ENCODE measurements at regions not wholly inside any gene's neighbourhood (a gene's known extent, or its start where the extent isn't known, plus 50 kb on each side); places are given as distances from the start of the nearest gene placed in this dataset.

- no peak for TF ChIP-seq CTCF (IDR thresholded peaks at IDR 0.05)
- no peak overlapping the region for H3K27ac ChIP-seq
Observed at GRCh38 chr16:72397876-72398275, 225.9 kb upstream of the PMFBP1 start.

GRCh38 chr16:72394526-72394925 is 222.6 kb upstream of the PMFBP1 start:
- no peak for DNase-seq
- Histone ChIP-seq H3K27me3 (no peaks in the 10 kb centered on the region), H3K36me3 (no peaks in the 10 kb centered on the region), H3K9me3 (peaks cover 0 to 6% (median 0%) of the 10 kb centered on the region in 3 donors), H3K27ac (no peak overlapping the region), H3K4me3 (no peak overlapping the region), H3K4me1 (no peaks in the 10 kb centered on the region)
- intact Hi-C loops (cut with DNase I; ENCODE audit: low total_unique reads) = no loop called here
- TF ChIP-seq CTCF (IDR thresholded peaks at IDR 0.05) = no peak

More at GRCh38 chr16:72397876-72398275, 225.9 kb upstream of the PMFBP1 start:
- intact Hi-C loops (cut with DNase I; ENCODE audit: low total_unique reads) = no loop called here
- no peaks in the 10 kb centered on the region for H3K36me3 ChIP-seq
- DNase-seq = no peak
- no peaks in the 10 kb centered on the region for H3K27me3 ChIP-seq
- no peaks in the 10 kb centered on the region for H3K4me1 ChIP-seq
- H3K9me3 ChIP-seq = peaks cover 0 to 6% (median 0%) of the 10 kb centered on the region in 3 donors
- no peak overlapping the region for H3K4me3 ChIP-seq

- no peaks in the 10 kb centered on the region for H3K4me1 ChIP-seq
- H3K9me3 ChIP-seq = peaks cover 0 to 8% (median 6%) of the 10 kb centered on the region in 3 donors
- intact Hi-C loops (cut with DNase I; ENCODE audit: low total_unique reads) = no loop called here
- TF ChIP-seq CTCF (IDR thresholded peaks at IDR 0.05) = no peak
- no peaks in the 10 kb centered on the region for H3K27me3 ChIP-seq
- H3K27ac ChIP-seq = no peak overlapping the region
- no peak overlapping the region for H3K4me3 ChIP-seq
- H3K36me3 ChIP-seq = no peaks in the 10 kb centered on the region
- DNase-seq = no peak
Observed at GRCh38 chr16:72389791-72390190, 217.8 kb upstream of the PMFBP1 start.

GRCh38 chr16:72388007-72388406 is 216.1 kb upstream of the PMFBP1 start:
- H3K27ac ChIP-seq = no peak overlapping the region
- no peak overlapping the region for H3K4me3 ChIP-seq
- no peaks in the 10 kb centered on the region for H3K27me3 ChIP-seq
- H3K4me1 ChIP-seq = no peaks in the 10 kb centered on the region
- peaks cover 0 to 8% (median 0%) of the 10 kb centered on the region in 3 donors for H3K9me3 ChIP-seq
- DNase-seq = no peak
- no peak for TF ChIP-seq CTCF (IDR thresholded peaks at IDR 0.05)
- H3K36me3 ChIP-seq = no peaks in the 10 kb centered on the region
- intact Hi-C loops (cut with DNase I; ENCODE audit: low total_unique reads) = no loop called here

GRCh38 chr16:72384651-72385050 is 212.7 kb upstream of the PMFBP1 start:
- DNase-seq = no peak
- H3K27ac ChIP-seq = no peak overlapping the region
- no peak for TF ChIP-seq CTCF (IDR thresholded peaks at IDR 0.05)
- H3K27me3 ChIP-seq = no peaks in the 10 kb centered on the region
- peaks cover 0 to 12% (median 0%) of the 10 kb centered on the region in 3 donors for H3K9me3 ChIP-seq
- intact Hi-C loops (cut with DNase I; ENCODE audit: low total_unique reads) = no loop called here
- H3K36me3 ChIP-seq = no peaks in the 10 kb centered on the region
- H3K4me1 ChIP-seq = no peaks in the 10 kb centered on the region
- H3K4me3 ChIP-seq = no peak overlapping the region

GRCh38 chr16:72380283-72380682 is 208.3 kb upstream of the PMFBP1 start:
- no peaks in the 10 kb centered on the region for H3K36me3 ChIP-seq
- intact Hi-C loops (cut with DNase I; ENCODE audit: low total_unique reads) = no loop called here
- DNase-seq = no peak
- no peaks in the 10 kb centered on the region for H3K4me1 ChIP-seq
- no peak for TF ChIP-seq CTCF (IDR thresholded peaks at IDR 0.05)
- peaks cover 0 to 4% (median 0%) of the 10 kb centered on the region in 3 donors for H3K9me3 ChIP-seq
- H3K4me3 ChIP-seq = no peak overlapping the region
- H3K27me3 ChIP-seq = no peaks in the 10 kb centered on the region
- no peak overlapping the region for H3K27ac ChIP-seq

All from tibial artery (tissue), 4 donors.